IgD-negative memory B cell (primary cell): ENCODE measurements at regions not wholly inside any gene's neighbourhood (a gene's known extent, or its start where the extent isn't known, plus 50 kb on each side); places are given as distances from the start of the nearest gene placed in this dataset.
"Not testable (repeated sequence)": the region's sequence is repeated elsewhere in the genome, so short reads cannot be mapped to it uniquely, and the experiment has no call there.

ENCODE experiments used
- H3K27ac Mint-ChIP-seq, 3 donors: one replicate each; pipeline ENCODE4 v1.8.0; 2020 to 2022; ENCODE audit warnings: mild to moderate bottlenecking in 3 of 3, mixed read lengths in 3 of 3, moderate library complexity in 1 of 3
- H3K27me3 Mint-ChIP-seq: one replicate; pipeline ENCODE4 v1.8.0; 2021; ENCODE audit warnings: mixed read lengths
- H3K36me3 Mint-ChIP-seq: one replicate; pipeline ENCODE4 v1.8.0; 2020; ENCODE audit warnings: mild to moderate bottlenecking, mixed read lengths
- H3K4me1 Mint-ChIP-seq, 3 donors: one replicate each; pipeline ENCODE4 v1.8.0; 2020 to 2022; ENCODE audit warnings: mixed read lengths in 3 of 3, mild to moderate bottlenecking in 1 of 3
- H3K4me3 Mint-ChIP-seq, 4 donors: one replicate each; pipeline ENCODE4 v1.8.0; 2020 to 2022; ENCODE audit warnings: mild to moderate bottlenecking in 4 of 4, mixed read lengths in 4 of 4, moderate library complexity in 3 of 4
- H3K9me3 Mint-ChIP-seq, 3 donors: one replicate each; pipeline ENCODE4 v1.8.0; 2020 to 2021; ENCODE audit warnings: mixed read lengths in 3 of 3, mild to moderate bottlenecking in 1 of 3

GRCh38 chr14:61144117-61145033 lies 136.8 kb downstream of the TMEM30B start:
- H3K36me3 Mint-ChIP-seq, H3K4me1 Mint-ChIP-seq, H3K27me3 Mint-ChIP-seq, H3K4me3 Mint-ChIP-seq, H3K27ac Mint-ChIP-seq: not testable (repeated sequence)
- peaks cover 16 to 21% (median 21%) of the 10 kb centered on the region in 3 donors for H3K9me3 Mint-ChIP-seq

GRCh38 chr14:61140872-61141271 lies 140.3 kb downstream of the TMEM30B start:
- Mint-ChIP-seq H3K4me3 (no peak overlapping the region), H3K4me1 (peaks cover 0 to 2% (median 0%) of the 10 kb centered on the region in 3 donors), H3K27ac (no peak overlapping the region), H3K9me3 (peaks cover 19 to 27% (median 21%) of the 10 kb centered on the region in 3 donors), H3K27me3 (peaks cover 13% of the 10 kb centered on the region), H3K36me3 (peaks cover 4% of the 10 kb centered on the region)

DNA sequence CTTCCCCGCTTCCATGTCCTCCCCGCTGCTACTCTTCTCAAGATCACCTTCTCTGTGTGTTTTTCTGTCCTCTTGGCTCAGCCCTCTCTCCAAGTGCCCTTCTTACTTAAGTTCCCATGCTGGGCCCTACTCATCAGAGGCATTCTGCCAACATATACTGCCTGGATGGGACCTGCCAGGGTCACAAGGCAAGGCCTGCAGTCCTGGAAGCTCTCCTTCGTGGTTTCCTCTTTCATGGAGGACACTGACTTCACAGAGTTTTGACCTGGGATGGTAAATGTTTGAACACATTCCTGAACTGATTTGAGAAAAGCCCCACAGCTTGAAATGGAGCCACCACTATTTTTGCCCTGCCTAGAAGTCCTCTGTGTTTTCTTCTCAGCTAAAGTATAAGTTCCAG lies 140.9 kb downstream of the TMEM30B start:
- peak overlapping the region in 1 of 4 donors; percentile 67 for H3K4me3 Mint-ChIP-seq
- H3K27me3 Mint-ChIP-seq, result peaks cover 18% of the 10 kb centered on the region
- H3K9me3 Mint-ChIP-seq, result peaks cover 19 to 31% (median 19%) of the 10 kb centered on the region in 3 donors
- H3K27ac Mint-ChIP-seq, result no peak overlapping the region
- H3K36me3 Mint-ChIP-seq, result peaks cover 4% of the 10 kb centered on the region
- H3K4me1 Mint-ChIP-seq, result peaks cover 0 to 2% (median 0%) of the 10 kb centered on the region in 3 donors

DNA sequence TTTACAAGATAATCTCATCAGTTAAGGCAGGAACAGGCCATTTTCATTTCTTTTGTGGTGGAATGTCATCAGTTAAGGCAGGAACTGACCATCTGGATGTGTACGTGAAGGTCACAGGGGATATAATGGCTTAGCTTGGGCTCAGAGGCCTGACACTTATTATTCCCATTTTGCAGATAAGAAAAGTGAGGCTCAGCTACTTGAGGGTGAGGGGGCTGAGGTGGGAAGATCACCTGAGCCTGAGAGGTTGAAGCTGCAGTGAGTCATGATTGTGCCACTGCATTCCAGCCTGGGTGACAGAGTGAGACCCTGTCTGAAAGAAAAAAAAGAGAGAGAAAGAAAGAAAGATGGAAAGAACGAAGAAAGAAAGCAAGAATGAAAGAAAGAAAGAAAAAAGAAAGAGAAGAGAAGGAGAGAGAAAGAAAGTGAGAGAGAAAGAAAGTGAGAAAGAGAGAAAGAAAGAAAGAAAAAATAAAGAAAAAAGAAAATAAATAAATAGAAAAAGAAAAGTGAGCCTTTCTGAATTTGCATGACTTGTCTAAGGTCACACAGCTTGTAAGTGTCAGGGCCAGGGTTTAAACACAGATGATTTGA lies 142.0 kb downstream of the TMEM30B start:
- H3K9me3 Mint-ChIP-seq, result peaks cover 11 to 26% (median 18%) of the 10 kb centered on the region in 3 donors
- H3K27me3 Mint-ChIP-seq, result peaks cover 19% of the 10 kb centered on the region
- no peak overlapping the region for H3K27ac Mint-ChIP-seq
- peaks cover 0 to 2% (median 0%) of the 10 kb centered on the region in 3 donors for H3K4me1 Mint-ChIP-seq
- H3K36me3 Mint-ChIP-seq, result peaks cover 5% of the 10 kb centered on the region
- no peak overlapping the region for H3K4me3 Mint-ChIP-seq

DNA sequence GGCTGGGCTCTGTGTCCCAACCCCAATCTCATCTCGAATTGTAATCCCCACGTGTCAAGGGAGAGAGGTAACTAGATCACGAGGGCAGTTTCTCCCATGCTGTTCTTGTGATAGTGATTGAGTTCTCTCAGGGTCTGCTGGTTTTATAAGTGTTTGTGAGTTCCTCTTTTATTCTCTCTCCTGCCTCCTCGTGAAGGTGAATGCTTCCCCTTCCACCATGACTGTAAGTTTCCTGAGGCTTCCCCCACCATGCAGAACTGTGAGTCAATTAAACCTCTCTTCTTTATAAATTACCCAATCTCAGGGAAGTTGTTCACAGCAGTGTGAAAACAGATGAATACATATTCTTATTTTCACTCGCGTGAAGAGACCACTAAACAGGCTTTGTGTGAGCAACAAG lies 148.2 kb downstream of the TMEM30B start:
- Mint-ChIP-seq H3K27ac (no peak overlapping the region), H3K9me3 (peaks cover 3 to 12% (median 11%) of the 10 kb centered on the region in 3 donors), H3K4me3 (no peak overlapping the region), H3K27me3 (peaks cover 17% of the 10 kb centered on the region), H3K36me3 (peaks cover 1% of the 10 kb centered on the region), H3K4me1 (peaks cover 0 to 4% (median 2%) of the 10 kb centered on the region in 3 donors)

DNA sequence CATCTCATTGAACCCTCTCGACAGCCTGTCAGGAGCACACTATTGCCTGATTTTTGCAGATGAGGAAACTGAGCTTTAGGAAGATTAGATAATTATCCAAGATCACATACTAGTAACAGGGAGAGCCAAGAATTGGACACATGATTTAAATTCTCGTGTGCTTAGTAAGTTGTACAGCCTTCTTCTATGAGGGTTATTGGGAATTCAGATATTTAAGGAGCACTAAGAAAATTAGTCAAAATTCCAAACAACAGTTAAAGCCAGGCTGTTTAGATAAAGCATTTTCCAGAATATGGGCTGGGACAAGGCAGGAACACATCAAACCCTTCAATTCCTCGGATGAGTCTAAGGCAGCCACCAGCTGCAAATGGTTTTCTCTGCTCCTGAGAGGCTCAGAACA lies 148.8 kb downstream of the TMEM30B start:
- Mint-ChIP-seq H3K27me3 (peaks cover 16% of the 10 kb centered on the region), H3K27ac (no peak overlapping the region), H3K9me3 (peaks cover 3 to 10% (median 8%) of the 10 kb centered on the region in 3 donors), H3K4me1 (peaks cover 0 to 4% (median 2%) of the 10 kb centered on the region in 3 donors), H3K4me3 (no peak overlapping the region), H3K36me3 (peaks cover 1% of the 10 kb centered on the region)

DNA sequence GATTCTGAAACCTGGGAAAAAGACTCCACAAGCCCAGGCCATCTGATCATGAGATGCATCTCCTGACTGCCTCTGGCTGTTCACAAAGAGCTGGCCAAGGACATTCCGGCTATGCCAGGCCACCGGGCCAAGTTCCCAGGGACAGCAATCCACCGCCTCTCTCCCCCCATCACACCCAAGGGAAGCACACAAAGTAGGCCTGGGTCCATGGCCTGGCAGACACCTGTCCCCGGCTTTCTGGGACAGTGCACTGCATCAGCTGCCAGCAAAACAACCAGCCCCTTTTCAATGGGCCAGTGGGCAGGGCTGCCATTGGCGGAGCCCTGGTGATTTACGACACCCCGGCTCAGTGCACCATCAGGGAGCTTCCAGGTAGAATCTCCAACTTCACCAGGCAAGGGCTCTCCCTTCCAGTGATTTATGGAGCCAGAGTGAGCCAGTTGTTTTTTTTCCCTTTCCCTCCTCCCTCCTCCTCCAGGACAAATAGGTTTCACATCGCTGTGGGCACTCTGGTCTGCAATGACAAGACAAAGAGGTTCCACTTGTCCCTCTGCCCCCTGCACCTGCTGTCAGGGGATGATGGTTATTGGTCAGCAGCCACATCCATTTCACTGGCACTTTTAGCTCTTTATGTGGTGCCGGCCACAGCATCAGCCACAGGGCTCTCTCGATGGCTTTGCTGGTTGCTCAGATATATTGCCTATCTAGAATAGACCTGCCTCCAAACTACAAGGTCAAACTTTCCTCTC lies 149.6 kb downstream of the SLC38A6 start:
- H3K27ac Mint-ChIP-seq, result no peak overlapping the region
- H3K4me1 Mint-ChIP-seq, result peaks cover 0 to 4% (median 2%) of the 10 kb centered on the region in 3 donors
- peaks cover 1% of the 10 kb centered on the region for H3K36me3 Mint-ChIP-seq
- H3K9me3 Mint-ChIP-seq, result peaks cover 3 to 7% (median 3%) of the 10 kb centered on the region in 3 donors
- H3K4me3 Mint-ChIP-seq, result no peak overlapping the region
- H3K27me3 Mint-ChIP-seq, result peaks cover 20% of the 10 kb centered on the region

DNA sequence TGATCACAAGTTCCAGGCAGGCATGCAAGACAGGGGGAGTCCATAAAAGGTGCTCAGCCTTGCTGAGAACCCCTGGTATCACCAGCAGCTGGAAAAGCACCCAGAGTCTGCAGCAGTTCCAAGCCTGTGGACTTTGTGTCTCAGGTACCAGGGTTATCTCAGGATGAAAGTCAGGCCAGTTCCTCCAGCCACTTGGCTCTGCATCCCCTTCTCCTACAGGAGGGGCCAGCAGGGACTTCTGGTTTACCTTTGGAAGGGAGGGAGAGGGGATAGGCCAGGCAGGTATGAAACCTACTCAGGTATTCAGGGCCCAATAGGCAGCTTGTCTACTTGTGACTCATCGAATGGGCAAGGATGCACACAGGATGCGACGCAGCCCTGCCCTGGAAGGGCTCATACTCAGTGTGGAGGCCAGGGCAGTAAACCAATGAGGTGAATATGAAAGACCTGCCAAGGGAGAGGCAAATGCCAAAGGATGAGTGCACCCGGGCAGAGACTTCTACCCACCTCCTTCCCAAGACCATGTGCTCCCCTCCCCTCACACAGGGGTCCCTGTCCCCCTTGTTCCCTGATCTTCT lies 148.2 kb downstream of the SLC38A6 start:
- Mint-ChIP-seq H3K9me3 (peaks cover 0 to 3% (median 3%) of the 10 kb centered on the region in 3 donors), H3K4me1 (peaks cover 0 to 4% (median 2%) of the 10 kb centered on the region in 3 donors), H3K36me3 (peaks cover 3% of the 10 kb centered on the region), H3K27me3 (peaks cover 16% of the 10 kb centered on the region), H3K4me3 (no peak overlapping the region), H3K27ac (no peak overlapping the region)

GRCh38 chr14:61128382-61129167 lies 147.5 kb downstream of the SLC38A6 start:
- peaks cover 16% of the 10 kb centered on the region for H3K27me3 Mint-ChIP-seq
- peaks cover 0 to 4% (median 2%) of the 10 kb centered on the region in 3 donors for H3K4me1 Mint-ChIP-seq
- H3K4me3 Mint-ChIP-seq, result no peak overlapping the region
- no peak overlapping the region for H3K27ac Mint-ChIP-seq
- peaks cover 3% of the 10 kb centered on the region for H3K36me3 Mint-ChIP-seq
- peaks cover 0 to 3% (median 3%) of the 10 kb centered on the region in 3 donors for H3K9me3 Mint-ChIP-seq

DNA sequence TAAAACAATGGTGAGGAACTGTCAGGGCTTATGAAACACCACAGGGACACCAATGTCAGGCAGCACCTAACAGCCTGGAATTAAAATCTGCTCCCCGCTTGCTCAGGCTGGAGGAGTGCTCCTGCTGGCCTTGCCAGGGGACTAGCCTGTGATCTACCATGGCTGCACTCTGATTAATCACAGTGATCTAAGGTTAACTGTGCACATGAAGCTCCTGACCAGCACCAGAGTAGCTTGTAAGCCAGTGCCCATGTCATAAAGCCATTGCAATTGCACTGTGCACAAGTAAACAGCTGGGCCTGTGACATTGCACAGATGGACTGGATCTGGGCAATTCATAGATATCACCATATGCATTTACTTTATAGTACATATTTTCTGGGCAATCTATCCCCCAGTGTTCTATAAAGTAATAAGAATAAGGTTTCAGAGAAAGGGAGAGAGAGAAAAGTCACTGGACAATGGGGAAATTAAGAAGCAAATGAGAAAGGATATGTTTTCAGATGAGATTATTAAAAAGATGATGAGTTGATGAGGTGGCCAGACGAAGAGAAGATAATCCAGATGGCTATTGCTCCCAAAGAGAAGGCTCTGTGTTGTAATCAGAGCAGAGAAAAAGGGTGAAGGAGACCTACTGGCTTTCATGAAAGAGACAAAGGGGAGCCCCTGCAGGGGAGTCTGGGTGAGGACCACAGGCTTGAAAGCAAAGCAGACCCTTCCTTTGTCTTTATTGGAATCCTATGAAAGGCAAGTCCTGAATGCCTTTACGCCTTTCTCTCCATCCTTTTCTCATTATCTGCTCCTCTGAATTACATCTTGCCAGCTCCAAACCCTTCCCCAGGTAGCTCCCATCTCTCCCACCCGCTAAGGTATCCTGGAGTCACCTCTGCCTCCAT lies 145.8 kb downstream of the SLC38A6 start:
- Mint-ChIP-seq H3K27ac (no peak overlapping the region), H3K36me3 (peaks cover 3% of the 10 kb centered on the region), H3K9me3 (no peaks in the 10 kb centered on the region), H3K4me3 (no peak overlapping the region), H3K4me1 (peaks cover 0 to 2% (median 0%) of the 10 kb centered on the region in 3 donors), H3K27me3 (peaks cover 16% of the 10 kb centered on the region)

DNA sequence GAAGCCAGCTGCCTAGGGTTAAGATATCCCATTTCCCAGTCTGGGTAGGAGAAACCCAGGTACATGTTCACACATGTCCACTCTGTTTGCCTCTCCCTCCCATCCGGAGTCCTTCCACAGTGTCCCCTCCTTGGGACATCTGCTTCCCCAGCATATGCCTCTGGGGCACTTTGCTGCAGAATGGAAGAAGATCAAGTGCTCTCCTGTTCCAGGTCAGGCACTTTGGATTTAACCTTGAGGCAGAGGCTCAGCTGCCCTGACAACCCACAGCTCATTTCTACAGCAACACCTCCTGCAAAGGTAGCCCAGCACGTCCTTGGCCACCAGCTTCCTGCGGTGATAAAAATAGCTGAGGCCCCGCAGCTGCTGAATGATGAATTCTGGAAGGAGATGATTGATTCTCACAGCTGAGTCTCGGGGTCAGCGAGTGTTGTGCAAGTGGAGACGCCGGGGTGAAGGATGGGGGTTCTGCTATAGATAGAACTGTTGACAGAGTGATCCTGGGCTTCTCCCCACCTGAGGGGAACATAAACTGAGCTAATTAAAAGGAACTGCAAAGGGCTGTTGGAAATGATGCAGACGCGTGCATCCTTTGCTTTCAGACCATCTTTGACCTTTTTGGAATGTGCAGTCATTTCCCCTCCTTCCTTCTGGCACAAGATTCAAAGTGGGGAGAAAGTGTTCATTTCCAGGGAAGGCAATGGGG lies 145.0 kb downstream of the SLC38A6 start:
- Mint-ChIP-seq H3K9me3 (no peaks in the 10 kb centered on the region), H3K36me3 (peaks cover 3% of the 10 kb centered on the region), H3K4me3 (no peak overlapping the region), H3K27me3 (peaks cover 17% of the 10 kb centered on the region), H3K4me1 (peaks cover 0 to 7% (median 4%) of the 10 kb centered on the region in 3 donors), H3K27ac (no peak overlapping the region)

DNA sequence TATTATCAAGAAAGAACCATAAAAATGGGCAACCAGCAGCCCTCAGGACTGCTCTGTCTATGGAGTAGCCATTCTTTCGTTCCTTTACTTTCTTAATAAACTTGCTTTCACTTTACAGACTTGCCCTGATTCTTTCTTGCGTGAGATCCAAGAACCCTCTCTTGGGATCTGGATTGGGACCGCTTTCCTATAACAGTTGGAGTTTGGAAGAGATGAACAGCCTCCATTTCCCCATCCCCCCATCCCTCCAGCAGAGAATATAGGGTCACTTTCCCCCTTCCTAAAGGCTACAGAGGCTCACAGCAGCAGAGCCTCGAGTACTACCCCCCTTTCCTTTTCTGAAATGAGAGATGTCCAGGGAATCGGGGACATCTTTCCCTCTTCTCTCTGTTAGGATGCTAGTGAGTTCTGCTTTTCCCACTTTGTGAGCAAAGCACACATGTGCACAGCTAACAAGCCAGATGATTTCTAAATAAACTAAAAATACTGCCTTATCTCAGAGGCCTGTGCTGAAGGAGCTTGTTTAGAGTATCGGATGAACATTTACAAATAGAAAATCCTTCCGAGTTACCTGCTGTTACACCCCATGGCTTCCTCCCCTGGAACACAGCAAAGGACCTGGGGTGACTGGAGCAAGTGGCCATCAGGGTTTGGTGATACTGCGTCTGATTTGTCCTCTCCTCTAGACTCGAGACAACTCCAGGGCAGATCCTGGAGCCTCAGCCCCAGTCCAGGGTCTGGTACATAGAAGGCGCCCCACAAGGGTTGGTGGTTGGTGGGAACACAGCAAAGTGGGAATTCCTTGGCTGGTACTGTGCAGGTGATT lies 144.2 kb downstream of the SLC38A6 start:
- Mint-ChIP-seq H3K36me3 (peaks cover 3% of the 10 kb centered on the region), H3K27ac (no peak overlapping the region), H3K4me1 (peaks cover 5 to 13% (median 9%) of the 10 kb centered on the region in 3 donors), H3K4me3 (no peak overlapping the region), H3K9me3 (peaks cover 0 to 4% (median 0%) of the 10 kb centered on the region in 3 donors), H3K27me3 (peaks cover 16% of the 10 kb centered on the region)
